HAP-1 (cell line): ENCODE measurements at regions not wholly inside any gene's neighbourhood (a gene's known extent, or its start where the extent isn't known, plus 50 kb on each side); places are given as distances from the start of the nearest gene placed in this dataset.
A peak's percentile ranks its signal among the peaks of the same experiment; 100 is the strongest.
"Not testable (repeated sequence)": the region's sequence is repeated elsewhere in the genome, so short reads cannot be mapped to it uniquely, and the experiment has no call there.

Experiments used
- DNase-seq, 2 experiments: peaks; one replicate each; pipeline ENCODE4 v3.0.0-alpha.2; 2016 to 2020; ENCODE audit warnings: low spot score in 2 of 2
- H3K27me3 ChIP-seq: fragments of 250-450 bp; sonication (Bioruptor Pico); 2 replicates; pipeline ENCODE4 v1.5.1; 2020; ENCODE audit warnings: low read depth, mild to moderate bottlenecking, moderate library complexity
- H3K36me3 ChIP-seq: fragments of 250-450 bp; sonication (Bioruptor Pico); replicated peaks from 2 replicates; pipeline ENCODE4 v1.5.1; 2020; ENCODE audit warnings: mild to moderate bottlenecking
- H3K4me1 ChIP-seq: fragments of 250-450 bp; sonication (Bioruptor Pico); 2 replicates; pipeline ENCODE4 v1.5.1; 2020; ENCODE audit warnings: mild to moderate bottlenecking
- H3K4me3 ChIP-seq: fragments of 250-450 bp; sonication (Bioruptor Pico); 2 replicates; pipeline ENCODE4 v1.5.1; 2020; ENCODE audit warnings: mild to moderate bottlenecking, moderate library complexity
- H3K9me3 ChIP-seq: fragments of 250-450 bp; sonication (Bioruptor Pico); 2 replicates; pipeline ENCODE4 v1.5.1; 2020; ENCODE audit warnings: mild to moderate bottlenecking, moderate library complexity
- in situ Hi-C: fragments of 300-500 bp; cut with MboI; formaldehyde crosslinking; loops from 3 replicates; pipeline ENCODE4 v1.14.3; 2020; ENCODE audit warnings: low sequenced_read_pairs, inconsistent platforms, mixed read lengths

GRCh38 chr4:159770969-159771368 is 668.1 kb downstream of the RAPGEF2 start:
- no peaks in the 10 kb centered on the region for H3K4me1 ChIP-seq
- H3K4me3 ChIP-seq, result no peak overlapping the region
- H3K36me3 ChIP-seq, result no peaks in the 10 kb centered on the region
- H3K9me3 ChIP-seq, result no peaks in the 10 kb centered on the region
- H3K27me3 ChIP-seq, result no peaks in the 10 kb centered on the region
- no peak for DNase-seq
- in situ Hi-C loops, result no loop called here

GRCh38 chr4:159776961-159777360 is 674.1 kb downstream of the RAPGEF2 start:
- no peaks in the 10 kb centered on the region for H3K9me3 ChIP-seq

GRCh38 chr4:159777689-159778088 is 674.8 kb downstream of the RAPGEF2 start:
- Histone ChIP-seq H3K4me1 (no peaks in the 10 kb centered on the region), H3K9me3 (no peaks in the 10 kb centered on the region), H3K4me3 (no peak overlapping the region), H3K36me3 (no peaks in the 10 kb centered on the region), H3K27me3 (no peaks in the 10 kb centered on the region)
- in situ Hi-C loops, result no loop called here
- DNase-seq, result no peak

More at GRCh38 chr4:159776961-159777360, 674.1 kb downstream of the RAPGEF2 start:
- Histone ChIP-seq H3K4me3 (no peak overlapping the region), H3K4me1 (no peaks in the 10 kb centered on the region), H3K36me3 (no peaks in the 10 kb centered on the region), H3K27me3 (no peaks in the 10 kb centered on the region)
- in situ Hi-C loops, result no loop called here
- no peak for DNase-seq

GRCh38 chr4:159778298-159778697 is 675.4 kb downstream of the RAPGEF2 start:
- H3K36me3 ChIP-seq, result no peaks in the 10 kb centered on the region
- no peaks in the 10 kb centered on the region for H3K4me1 ChIP-seq
- no peaks in the 10 kb centered on the region for H3K9me3 ChIP-seq
- in situ Hi-C loops, result no loop called here
- DNase-seq, result no peak
- H3K4me3 ChIP-seq, result no peak overlapping the region
- no peaks in the 10 kb centered on the region for H3K27me3 ChIP-seq

- H3K36me3 ChIP-seq, result no peaks in the 10 kb centered on the region
- DNase-seq, result no peak
- in situ Hi-C loops, result no loop called here
- H3K4me3 ChIP-seq, result no peak overlapping the region
- H3K4me1 ChIP-seq, result no peaks in the 10 kb centered on the region
- no peaks in the 10 kb centered on the region for H3K9me3 ChIP-seq
- H3K27me3 ChIP-seq, result no peaks in the 10 kb centered on the region
Measured at GRCh38 chr4:159779716-159780115, 676.8 kb downstream of the RAPGEF2 start.

- no peaks in the 10 kb centered on the region for H3K36me3 ChIP-seq
- H3K4me3 ChIP-seq, result no peak overlapping the region
- in situ Hi-C loops, result no loop called here
- no peaks in the 10 kb centered on the region for H3K9me3 ChIP-seq
- H3K4me1 ChIP-seq, result no peaks in the 10 kb centered on the region
- no peaks in the 10 kb centered on the region for H3K27me3 ChIP-seq
- DNase-seq, result no peak
Measured at GRCh38 chr4:159780196-159780922, 677.5 kb downstream of the RAPGEF2 start.

- H3K4me1 ChIP-seq, result no peaks in the 10 kb centered on the region
- H3K27me3 ChIP-seq, result no peaks in the 10 kb centered on the region
- no peaks in the 10 kb centered on the region for H3K9me3 ChIP-seq
- no peak for DNase-seq
- H3K4me3 ChIP-seq, result no peak overlapping the region
- H3K36me3 ChIP-seq, result no peaks in the 10 kb centered on the region
- in situ Hi-C loops, result no loop called here
Measured at GRCh38 chr4:159787901-159788300, 685.0 kb downstream of the RAPGEF2 start.

- H3K27me3 ChIP-seq, result 0 out of 2 replicates have a peak, but pooled peaks cover 2% of the 10 kb centered on the region
- H3K4me1 ChIP-seq, result no peaks in the 10 kb centered on the region
- no peak for DNase-seq
- in situ Hi-C loops, result no loop called here
- H3K9me3 ChIP-seq, result no peaks in the 10 kb centered on the region
- no peaks in the 10 kb centered on the region for H3K36me3 ChIP-seq
- no peak overlapping the region for H3K4me3 ChIP-seq
Measured at GRCh38 chr4:159791334-159791733, 688.5 kb downstream of the RAPGEF2 start.

GRCh38 chr4:159804592-159804991 is 701.7 kb downstream of the RAPGEF2 start:
- H3K36me3 ChIP-seq, in situ Hi-C loops, H3K27me3 ChIP-seq, H3K9me3 ChIP-seq, H3K4me3 ChIP-seq, H3K4me1 ChIP-seq: not testable (repeated sequence)
- DNase-seq, result peak in 1 of 2 experiments; percentile 54

GRCh38 chr4:159823743-159824142 is 720.9 kb downstream of the RAPGEF2 start:
- H3K4me1 ChIP-seq, result no peaks in the 10 kb centered on the region
- in situ Hi-C loops, result no loop called here

GRCh38 chr4:159828687-159829086 is 725.8 kb downstream of the RAPGEF2 start:
- Histone ChIP-seq H3K9me3 (no peaks in the 10 kb centered on the region), H3K4me1 (no peaks in the 10 kb centered on the region), H3K4me3 (no peak overlapping the region), H3K27me3 (no peaks in the 10 kb centered on the region), H3K36me3 (no peaks in the 10 kb centered on the region)
- DNase-seq, result no peak
- in situ Hi-C loops, result no loop called here

More at GRCh38 chr4:159823743-159824142, 720.9 kb downstream of the RAPGEF2 start:
- H3K36me3 ChIP-seq, result no peaks in the 10 kb centered on the region
- H3K27me3 ChIP-seq, result no peaks in the 10 kb centered on the region
- H3K9me3 ChIP-seq, result no peaks in the 10 kb centered on the region
- DNase-seq, result no peak
- no peak overlapping the region for H3K4me3 ChIP-seq

GRCh38 chr4:159829184-159829583 is 726.3 kb downstream of the RAPGEF2 start:
- Histone ChIP-seq H3K36me3 (no peaks in the 10 kb centered on the region), H3K27me3 (no peaks in the 10 kb centered on the region), H3K9me3 (no peaks in the 10 kb centered on the region), H3K4me3 (no peak overlapping the region), H3K4me1 (no peaks in the 10 kb centered on the region)
- DNase-seq, result no peak
- in situ Hi-C loops, result no loop called here

- no peaks in the 10 kb centered on the region for H3K36me3 ChIP-seq
- no peaks in the 10 kb centered on the region for H3K4me1 ChIP-seq
- H3K4me3 ChIP-seq, result no peak overlapping the region
- H3K9me3 ChIP-seq, result no peaks in the 10 kb centered on the region
- in situ Hi-C loops, result no loop called here
- DNase-seq, result no peak
- H3K27me3 ChIP-seq, result no peaks in the 10 kb centered on the region
Measured at GRCh38 chr4:159837071-159837470, 734.2 kb downstream of the RAPGEF2 start.

GRCh38 chr4:159855731-159856130 is 752.9 kb downstream of the RAPGEF2 start:
- no peaks in the 10 kb centered on the region for H3K36me3 ChIP-seq
- in situ Hi-C loops, result no loop called here
- no peaks in the 10 kb centered on the region for H3K27me3 ChIP-seq
- H3K9me3 ChIP-seq, result no peaks in the 10 kb centered on the region
- no peaks in the 10 kb centered on the region for H3K4me1 ChIP-seq
- no peak overlapping the region for H3K4me3 ChIP-seq
- no peak for DNase-seq

- no peaks in the 10 kb centered on the region for H3K9me3 ChIP-seq
- no peaks in the 10 kb centered on the region for H3K4me1 ChIP-seq
- no peaks in the 10 kb centered on the region for H3K27me3 ChIP-seq
- in situ Hi-C loops, result no loop called here
- DNase-seq, result no peak
- H3K4me3 ChIP-seq, result no peak overlapping the region
- H3K36me3 ChIP-seq, result no peaks in the 10 kb centered on the region
Measured at GRCh38 chr4:159856451-159856850, 753.6 kb downstream of the RAPGEF2 start.
